GM18505 (cell line): ENCODE measurements at regions not wholly inside any gene's neighbourhood (a gene's known extent, or its start where the extent isn't known, plus 50 kb on each side); places are given as distances from the start of the nearest gene placed in this dataset.
"Not testable (repeated sequence)": the region's sequence is repeated elsewhere in the genome, so short reads cannot be mapped to it uniquely, and the experiment has no call there.

ENCODE experiments used
- ATAC-seq: cut with Tn5 transposase; IDR thresholded peaks from one replicate; pipeline ENCODE4 v1.9.1; 2021; ENCODE audit not compliant: unreplicated experiment
- POLR2A ChIP-seq: IDR thresholded peaks from 4 replicates; pipeline ENCODE4 v1.6.1; 2011; ENCODE audit warnings: borderline replicate concordance; ENCODE audit not compliant: insufficient read depth, insufficient read length; ENCODE audit errors: extremely low read depth

GRCh38 chr9:82805027-82805426, 257.9 kb downstream of the RASEF start:
- TF ChIP-seq POLR2A: no peak
- ATAC-seq: no peak

GRCh38 chr9:82808478-82808877, 254.5 kb downstream of the RASEF start:
- TF ChIP-seq POLR2A: no peak
- ATAC-seq: no peak

GRCh38 chr9:82810915-82811314, 252.0 kb downstream of the RASEF start:
- TF ChIP-seq POLR2A: no peak
- ATAC-seq: no peak

- TF ChIP-seq POLR2A: no peak
- no peak for ATAC-seq
Observed at GRCh38 chr9:82819260-82819659, 243.7 kb downstream of the RASEF start.

- ATAC-seq: no peak
- no peak for TF ChIP-seq POLR2A
Observed at GRCh38 chr9:82820186-82820585, 242.8 kb downstream of the RASEF start.

GRCh38 chr9:82829818-82830217, 233.1 kb downstream of the RASEF start:
- no peak for ATAC-seq

GRCh38 chr9:82865524-82865923, 197.4 kb downstream of the RASEF start:
- ATAC-seq: no peak
- no peak for TF ChIP-seq POLR2A

More at GRCh38 chr9:82829818-82830217, 233.1 kb downstream of the RASEF start:
- no peak for TF ChIP-seq POLR2A

GRCh38 chr9:82880336-82881050, 182.4 kb downstream of the RASEF start:
- no peak for TF ChIP-seq POLR2A
- ATAC-seq: no peak

GRCh38 chr9:82882138-82882537, 180.8 kb downstream of the RASEF start:
- ATAC-seq: no peak
- no peak for TF ChIP-seq POLR2A

GRCh38 chr9:82882748-82883147, 180.2 kb downstream of the RASEF start:
- ATAC-seq: no peak
- TF ChIP-seq POLR2A: no peak

GRCh38 chr9:82883436-82883835, 179.5 kb downstream of the RASEF start:
- ATAC-seq: no peak
- TF ChIP-seq POLR2A: no peak

- ATAC-seq: not testable (repeated sequence)
Observed at GRCh38 chr9:82883974-82884373, 179.0 kb downstream of the RASEF start.

GRCh38 chr9:82890401-82890800, 172.5 kb downstream of the RASEF start:
- ATAC-seq: no peak
- TF ChIP-seq POLR2A: no peak

- ATAC-seq: no peak
- TF ChIP-seq POLR2A: no peak
Observed at GRCh38 chr9:82890865-82891264, 172.1 kb downstream of the RASEF start.

- no peak for ATAC-seq
- TF ChIP-seq POLR2A: no peak
Observed at GRCh38 chr9:82891321-82891720, 171.6 kb downstream of the RASEF start.
